Activated naive CD8-positive, alpha-beta T cell (primary cell): ENCODE measurements at regions not wholly inside any gene's neighbourhood (a gene's known extent, or its start where the extent isn't known, plus 50 kb on each side); places are given as distances from the start of the nearest gene placed in this dataset.
"Not testable (repeated sequence)": the region's sequence is repeated elsewhere in the genome, so short reads cannot be mapped to it uniquely, and the experiment has no call there.

ENCODE experiments used
- H3K27ac Mint-ChIP-seq: one replicate; pipeline ENCODE4 v1.8.0; 2021; ENCODE audit warnings: mixed read lengths
- H3K27me3 Mint-ChIP-seq: one replicate; pipeline ENCODE4 v1.8.0; 2021; ENCODE audit warnings: mixed read lengths
- H3K36me3 Mint-ChIP-seq: one replicate; pipeline ENCODE4 v1.8.0; 2021; ENCODE audit warnings: mixed read lengths
- H3K4me1 Mint-ChIP-seq: one replicate; pipeline ENCODE4 v1.8.0; 2021; ENCODE audit warnings: low read depth, mixed read lengths
- H3K4me3 Mint-ChIP-seq: one replicate; pipeline ENCODE4 v1.8.0; 2021; ENCODE audit warnings: mild to moderate bottlenecking, mixed read lengths
- H3K9me3 Mint-ChIP-seq: one replicate; pipeline ENCODE4 v1.8.0; 2021; ENCODE audit warnings: low read depth, mixed read lengths

GRCh38 chr7:79952399-79952798 lies 182.2 kb upstream of the GNAI1 start:
- Mint-ChIP-seq H3K27me3 (no peaks in the 10 kb centered on the region), H3K4me1 (no peaks in the 10 kb centered on the region), H3K4me3 (no peak overlapping the region), H3K36me3 (peaks cover 1% of the 10 kb centered on the region), H3K27ac (no peak overlapping the region), H3K9me3 (no peaks in the 10 kb centered on the region)

- H3K27ac Mint-ChIP-seq = no peak overlapping the region
- no peaks in the 10 kb centered on the region for H3K9me3 Mint-ChIP-seq
- no peaks in the 10 kb centered on the region for H3K4me1 Mint-ChIP-seq
- no peaks in the 10 kb centered on the region for H3K27me3 Mint-ChIP-seq
- peaks cover 2% of the 10 kb centered on the region for H3K36me3 Mint-ChIP-seq
- no peak overlapping the region for H3K4me3 Mint-ChIP-seq
Observed at GRCh38 chr7:79951415-79951814, 183.2 kb upstream of the GNAI1 start.

- no peaks in the 10 kb centered on the region for H3K9me3 Mint-ChIP-seq
- no peaks in the 10 kb centered on the region for H3K27me3 Mint-ChIP-seq
- no peak overlapping the region for H3K4me3 Mint-ChIP-seq
- H3K4me1 Mint-ChIP-seq = no peaks in the 10 kb centered on the region
- H3K36me3 Mint-ChIP-seq = peaks cover 5% of the 10 kb centered on the region
- no peak overlapping the region for H3K27ac Mint-ChIP-seq
Observed at GRCh38 chr7:79949778-79950177, 184.9 kb upstream of the GNAI1 start.

- Mint-ChIP-seq H3K9me3 (no peaks in the 10 kb centered on the region), H3K27ac (no peak overlapping the region), H3K4me3 (no peak overlapping the region), H3K4me1 (peaks cover 10% of the 10 kb centered on the region), H3K27me3 (no peaks in the 10 kb centered on the region), H3K36me3 (no peaks in the 10 kb centered on the region)
Observed at GRCh38 chr7:79936281-79936983, 198.2 kb upstream of the GNAI1 start.

- no peaks in the 10 kb centered on the region for H3K27me3 Mint-ChIP-seq
- H3K36me3 Mint-ChIP-seq = no peaks in the 10 kb centered on the region
- H3K4me3 Mint-ChIP-seq = no peak overlapping the region
- no peak overlapping the region for H3K27ac Mint-ChIP-seq
- H3K9me3 Mint-ChIP-seq = no peaks in the 10 kb centered on the region
- H3K4me1 Mint-ChIP-seq = peaks cover 10% of the 10 kb centered on the region
Observed at GRCh38 chr7:79934727-79935126, 199.9 kb upstream of the GNAI1 start.

- Mint-ChIP-seq H3K27me3 (no peaks in the 10 kb centered on the region), H3K4me3 (no peak overlapping the region), H3K9me3 (no peaks in the 10 kb centered on the region), H3K27ac (no peak overlapping the region), H3K36me3 (no peaks in the 10 kb centered on the region), H3K4me1 (peaks cover 10% of the 10 kb centered on the region)
Observed at GRCh38 chr7:79933144-79933543, 201.5 kb upstream of the GNAI1 start.

- Mint-ChIP-seq H3K4me1 (peaks cover 11% of the 10 kb centered on the region), H3K9me3 (no peaks in the 10 kb centered on the region), H3K4me3 (no peak overlapping the region), H3K27me3 (no peaks in the 10 kb centered on the region), H3K36me3 (no peaks in the 10 kb centered on the region), H3K27ac (no peak overlapping the region)
Observed at GRCh38 chr7:79930604-79931003, 204.0 kb upstream of the GNAI1 start.

GRCh38 chr7:79927116-79927515 lies 207.5 kb upstream of the GNAI1 start:
- Mint-ChIP-seq H3K4me3 (no peak overlapping the region), H3K4me1 (peaks cover 4% of the 10 kb centered on the region), H3K9me3 (peaks cover 4% of the 10 kb centered on the region), H3K27me3 (no peaks in the 10 kb centered on the region), H3K36me3 (no peaks in the 10 kb centered on the region), H3K27ac (no peak overlapping the region)

GRCh38 chr7:79923953-79924352 lies 210.7 kb upstream of the GNAI1 start:
- H3K27me3 Mint-ChIP-seq = no peaks in the 10 kb centered on the region

GRCh38 chr7:79922894-79923293 lies 211.7 kb upstream of the GNAI1 start:
- H3K36me3 Mint-ChIP-seq = peaks cover 10% of the 10 kb centered on the region
- H3K4me3 Mint-ChIP-seq = no peak overlapping the region
- H3K9me3 Mint-ChIP-seq = peaks cover 7% of the 10 kb centered on the region
- H3K27me3 Mint-ChIP-seq = no peaks in the 10 kb centered on the region
- H3K27ac Mint-ChIP-seq = no peak overlapping the region
- peaks cover 4% of the 10 kb centered on the region for H3K4me1 Mint-ChIP-seq

More at GRCh38 chr7:79923953-79924352, 210.7 kb upstream of the GNAI1 start:
- H3K4me3 Mint-ChIP-seq = no peak overlapping the region
- peaks cover 4% of the 10 kb centered on the region for H3K4me1 Mint-ChIP-seq
- H3K9me3 Mint-ChIP-seq = peaks cover 4% of the 10 kb centered on the region
- H3K36me3 Mint-ChIP-seq = peaks cover 4% of the 10 kb centered on the region
- no peak overlapping the region for H3K27ac Mint-ChIP-seq

GRCh38 chr7:79921976-79922375 lies 212.7 kb upstream of the GNAI1 start:
- no peaks in the 10 kb centered on the region for H3K27me3 Mint-ChIP-seq

GRCh38 chr7:79918632-79919031 lies 216.0 kb upstream of the GNAI1 start:
- H3K27me3 Mint-ChIP-seq, H3K27ac Mint-ChIP-seq, H3K4me3 Mint-ChIP-seq: not testable (repeated sequence)
- Mint-ChIP-seq H3K9me3 (peaks cover 21% of the 10 kb centered on the region), H3K36me3 (peaks cover 26% of the 10 kb centered on the region), H3K4me1 (peaks cover 32% of the 10 kb centered on the region)

More at GRCh38 chr7:79921976-79922375, 212.7 kb upstream of the GNAI1 start:
- H3K4me1 Mint-ChIP-seq = peaks cover 11% of the 10 kb centered on the region
- H3K27ac Mint-ChIP-seq = no peak overlapping the region
- H3K4me3 Mint-ChIP-seq = no peak overlapping the region
- peaks cover 19% of the 10 kb centered on the region for H3K36me3 Mint-ChIP-seq
- H3K9me3 Mint-ChIP-seq = peaks cover 15% of the 10 kb centered on the region

- Mint-ChIP-seq H3K9me3 (peaks cover 18% of the 10 kb centered on the region), H3K36me3 (peaks cover 23% of the 10 kb centered on the region), H3K27ac (peak overlapping the region; percentile 4), H3K4me3 (peak overlapping the region; percentile 5), H3K4me1 (peaks cover 64% of the 10 kb centered on the region)
- not testable (repeated sequence) for H3K27me3 Mint-ChIP-seq
Observed at GRCh38 chr7:79915346-79915745, 219.3 kb upstream of the GNAI1 start.

- Mint-ChIP-seq H3K9me3 (peaks cover 9% of the 10 kb centered on the region), H3K4me3 (peak overlapping the region; percentile 75), H3K4me1 (peaks cover 79% of the 10 kb centered on the region), H3K36me3 (peaks cover 9% of the 10 kb centered on the region), H3K27me3 (no peaks in the 10 kb centered on the region), H3K27ac (peak overlapping the region; percentile 69)
Observed at GRCh38 chr7:79912213-79912633, 222.4 kb upstream of the GNAI1 start.

GRCh38 chr7:79911420-79911819 lies 223.2 kb upstream of the GNAI1 start:
- H3K36me3 Mint-ChIP-seq = peaks cover 3% of the 10 kb centered on the region
- H3K27me3 Mint-ChIP-seq = no peaks in the 10 kb centered on the region
- peak overlapping the region; percentile 69 for H3K27ac Mint-ChIP-seq
- peak overlapping the region; percentile 75 for H3K4me3 Mint-ChIP-seq
- H3K4me1 Mint-ChIP-seq = peaks cover 73% of the 10 kb centered on the region
- peaks cover 5% of the 10 kb centered on the region for H3K9me3 Mint-ChIP-seq

- no peaks in the 10 kb centered on the region for H3K36me3 Mint-ChIP-seq
- no peaks in the 10 kb centered on the region for H3K27me3 Mint-ChIP-seq
- H3K27ac Mint-ChIP-seq = peak overlapping the region; percentile 22
- H3K4me3 Mint-ChIP-seq = peak overlapping the region; percentile 27
- H3K9me3 Mint-ChIP-seq = no peaks in the 10 kb centered on the region
- H3K4me1 Mint-ChIP-seq = peaks cover 55% of the 10 kb centered on the region
Observed at GRCh38 chr7:79909176-79909575, 225.5 kb upstream of the GNAI1 start.
